ENCODE measurements at regions not wholly inside any gene's neighbourhood (a gene's known extent, or its start where the extent isn't known, plus 50 kb on each side); places are given as distances from the start of the nearest gene placed in this dataset.

GRCh38 chr2:11073251-11073650, 82.0 kb upstream of the SLC66A3 start:
- no peak overlapping the region for H3K4me3 ChIP-seq
- H3K27ac ChIP-seq: no peak overlapping the region
- TF ChIP-seq CTCF (IDR thresholded peaks at IDR 0.05): no peak
- no peak for DNase-seq (ENCODE audit: low spot score)

GRCh38 chr2:11073776-11074175, 81.5 kb upstream of the SLC66A3 start:
- Histone ChIP-seq H3K4me3 (no peak overlapping the region), H3K27ac (no peak overlapping the region)
- DNase-seq (ENCODE audit: low spot score): no peak
- TF ChIP-seq CTCF (IDR thresholded peaks at IDR 0.05): no peak

- TF ChIP-seq CTCF (IDR thresholded peaks at IDR 0.05): no peak
- Histone ChIP-seq H3K27ac (no peak overlapping the region), H3K4me3 (no peak overlapping the region)
- DNase-seq (ENCODE audit: low spot score): no peak
These were observed 80.9 kb upstream of the SLC66A3 start for GRCh38 chr2:11074246-11074820.

GRCh38 chr2:11075221-11075620, 80.0 kb upstream of the SLC66A3 start:
- no peak for TF ChIP-seq CTCF (IDR thresholded peaks at IDR 0.05)
- H3K27ac ChIP-seq: no peak overlapping the region
- DNase-seq (ENCODE audit: low spot score): no peak
- H3K4me3 ChIP-seq: no peak overlapping the region

- no peak overlapping the region for H3K4me3 ChIP-seq
- TF ChIP-seq CTCF (IDR thresholded peaks at IDR 0.05): no peak
- DNase-seq (ENCODE audit: low spot score): no peak
- H3K27ac ChIP-seq: no peak overlapping the region
These were observed 77.9 kb upstream of the SLC66A3 start for GRCh38 chr2:11077411-11077810.

- TF ChIP-seq CTCF (IDR thresholded peaks at IDR 0.05): no peak
- H3K27ac ChIP-seq: no peak overlapping the region
- no peak for DNase-seq (ENCODE audit: low spot score)
- no peak overlapping the region for H3K4me3 ChIP-seq
These were observed 76.0 kb upstream of the SLC66A3 start for GRCh38 chr2:11079136-11079824.
